HG03095 (cell line): ENCODE measurements at regions not wholly inside any gene's neighbourhood (a gene's known extent, or its start where the extent isn't known, plus 50 kb on each side); places are given as distances from the start of the nearest gene placed in this dataset.

Experiments used
- ATAC-seq: cut with Tn5 transposase; IDR thresholded peaks from one replicate; pipeline ENCODE4 v1.9.1; 2021; ENCODE audit warnings: moderate library complexity; ENCODE audit not compliant: unreplicated experiment

DNA sequence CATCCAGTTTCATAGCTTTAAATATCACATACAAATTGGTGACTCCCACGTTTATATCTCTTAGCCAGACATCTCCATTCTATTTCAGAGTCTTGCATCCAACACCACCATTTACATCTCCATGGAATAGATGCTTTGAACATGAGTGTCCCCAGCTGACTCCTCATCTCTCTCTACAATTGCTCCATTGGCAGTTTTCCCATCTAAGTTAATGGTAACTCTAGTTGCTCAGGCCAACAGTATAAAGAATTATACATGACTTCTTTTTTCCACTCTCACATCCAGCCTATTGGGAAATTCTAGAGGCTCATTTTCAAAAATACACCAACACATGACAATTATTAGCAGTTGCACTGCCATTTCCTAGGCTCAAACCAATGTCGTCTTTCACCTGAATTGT, 388.2 kb downstream of the STIM2 start:
- no peak for ATAC-seq

DNA sequence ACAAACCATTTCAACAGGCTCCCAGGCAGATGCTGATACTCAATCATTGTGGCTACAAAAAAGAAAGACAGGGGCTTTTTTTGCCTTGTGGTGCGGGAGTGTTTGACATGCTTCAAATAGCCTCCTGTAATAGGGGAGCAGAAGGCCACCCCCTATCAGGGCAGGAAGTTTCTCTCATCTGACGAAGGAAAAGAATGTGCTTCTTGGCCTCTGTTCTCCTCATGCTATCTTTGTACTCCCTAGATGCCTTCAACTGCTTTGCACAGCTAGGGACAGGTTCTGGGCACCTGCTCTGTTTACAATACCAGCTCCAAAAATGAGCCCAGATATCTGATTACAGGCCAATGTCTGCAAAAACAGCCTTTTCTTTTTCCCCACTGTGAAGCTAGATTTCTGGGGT, 391.1 kb downstream of the STIM2 start:
- no peak for ATAC-seq

GRCh38 chr4:27267339-27267969, 406.8 kb downstream of the STIM2 start:
- no peak for ATAC-seq

DNA sequence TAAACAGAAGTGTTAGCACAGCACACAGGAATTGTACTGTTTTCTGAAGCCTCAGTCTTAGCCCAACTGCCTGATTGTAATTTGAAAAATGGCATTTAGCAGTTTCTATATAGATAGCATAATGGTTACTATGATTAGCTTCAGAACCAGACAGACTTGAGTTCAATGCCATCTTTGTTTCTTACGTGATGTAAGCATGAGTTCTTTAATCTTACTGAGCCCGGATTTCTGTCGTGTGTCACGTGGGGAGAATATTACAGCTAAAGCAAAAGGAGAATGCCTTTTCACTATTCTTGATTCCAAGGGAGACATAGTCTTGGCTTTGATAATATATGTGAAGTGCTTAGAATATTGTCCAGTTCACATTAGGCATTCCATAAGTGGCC, 407.3 kb downstream of the STIM2 start:
- no peak for ATAC-seq

GRCh38 chr4:27270435-27270834, 409.8 kb downstream of the STIM2 start:
- no peak for ATAC-seq

DNA sequence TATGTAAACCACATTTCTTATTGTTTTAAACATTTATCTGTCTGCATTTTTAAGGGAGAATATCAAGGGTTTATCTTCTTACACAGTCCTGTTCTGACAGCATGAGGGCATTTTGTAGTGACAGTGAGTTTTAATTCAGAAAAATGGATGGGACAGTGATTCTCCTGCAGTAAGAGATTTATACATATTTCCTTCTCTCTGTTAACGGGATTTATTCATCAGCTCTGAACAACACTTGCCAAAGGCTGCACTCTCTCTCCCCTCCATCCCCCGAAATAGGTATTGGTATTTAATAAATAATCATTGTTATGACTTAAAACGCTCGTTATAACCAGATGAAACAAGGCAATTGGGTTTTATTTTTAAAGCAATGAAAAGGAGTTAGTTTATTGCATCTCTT, 410.9 kb downstream of the STIM2 start:
- no peak for ATAC-seq

- no peak for ATAC-seq
These were observed 411.6 kb downstream of the STIM2 start for GRCh38 chr4:27272217-27272616.

GRCh38 chr4:27276307-27277073, 415.8 kb downstream of the STIM2 start:
- no peak for ATAC-seq

- no peak for ATAC-seq
These were observed 418.2 kb downstream of the STIM2 start for GRCh38 chr4:27278615-27279375.

GRCh38 chr4:27288496-27288895, 427.9 kb downstream of the STIM2 start:
- ATAC-seq = no peak

- ATAC-seq = no peak
These were observed 429.1 kb downstream of the STIM2 start for GRCh38 chr4:27289704-27290103.

- ATAC-seq = no peak
These were observed 433.2 kb downstream of the STIM2 start for GRCh38 chr4:27293831-27294230.

GRCh38 chr4:27304751-27305150, 444.1 kb downstream of the STIM2 start:
- no peak for ATAC-seq

DNA sequence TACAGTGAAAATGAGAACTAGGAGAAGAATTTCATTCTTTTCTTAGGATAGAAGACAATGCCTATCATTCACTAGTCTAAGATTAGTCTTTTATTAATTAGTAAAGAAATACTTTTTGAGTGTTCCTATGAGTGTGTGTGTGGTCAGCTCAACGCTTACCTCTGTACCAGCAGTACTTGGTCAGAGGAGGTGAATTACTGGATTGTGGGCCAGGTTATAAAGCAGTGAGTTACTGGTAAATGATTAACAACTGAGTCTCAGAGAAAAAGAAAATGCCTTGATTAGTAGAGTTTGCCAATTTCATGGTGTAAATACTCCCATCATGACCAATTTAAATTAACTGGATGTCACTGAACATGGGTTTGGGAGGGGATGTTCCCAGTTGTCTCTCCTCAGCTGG, 444.6 kb downstream of the STIM2 start:
- no peak for ATAC-seq

DNA sequence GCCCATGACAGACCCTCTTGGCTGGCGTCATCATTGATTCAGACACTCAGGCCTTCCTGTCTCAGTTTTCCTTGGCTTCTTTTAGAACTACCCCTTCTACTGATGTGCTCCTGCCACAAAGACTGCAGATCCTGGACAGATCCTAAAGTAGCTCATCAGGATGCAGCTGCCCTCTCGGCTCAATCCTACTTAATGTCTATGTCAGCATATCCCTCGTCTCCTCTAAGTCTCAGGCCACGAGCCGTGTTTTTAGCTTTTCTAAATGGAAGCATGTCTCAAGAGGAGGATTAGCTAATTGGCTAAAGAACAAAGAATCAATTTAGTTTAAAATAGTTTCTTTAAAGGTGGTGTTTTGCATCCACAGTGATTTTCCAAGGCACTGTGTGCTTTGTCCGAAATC, 447.7 kb downstream of the STIM2 start:
- ATAC-seq = no peak

DNA sequence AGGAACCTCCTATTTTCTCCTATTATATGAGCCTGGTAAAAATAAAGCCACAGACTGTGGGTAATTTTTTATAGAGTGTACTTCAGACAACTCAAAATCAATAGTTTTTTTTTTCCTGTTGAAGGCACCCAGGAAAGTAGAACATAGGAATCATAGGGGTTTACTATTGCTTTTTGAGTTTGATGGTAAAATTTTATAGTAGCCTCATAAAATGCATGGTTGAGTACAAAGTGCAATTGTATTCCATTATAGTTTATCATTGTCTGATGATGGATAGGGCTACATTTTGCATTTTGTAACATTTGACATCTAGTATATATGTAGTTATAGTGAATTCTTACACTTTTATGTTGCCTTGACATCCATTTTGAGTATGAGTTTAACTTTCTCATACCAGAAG, 455.0 kb downstream of the STIM2 start:
- ATAC-seq = no peak

- ATAC-seq = no peak
These were observed 455.5 kb downstream of the STIM2 start for GRCh38 chr4:27316176-27316575.

- no peak for ATAC-seq
These were observed 458.1 kb downstream of the STIM2 start for GRCh38 chr4:27318740-27319139.

GRCh38 chr4:27326991-27327390, 466.4 kb downstream of the STIM2 start:
- no peak for ATAC-seq

DNA sequence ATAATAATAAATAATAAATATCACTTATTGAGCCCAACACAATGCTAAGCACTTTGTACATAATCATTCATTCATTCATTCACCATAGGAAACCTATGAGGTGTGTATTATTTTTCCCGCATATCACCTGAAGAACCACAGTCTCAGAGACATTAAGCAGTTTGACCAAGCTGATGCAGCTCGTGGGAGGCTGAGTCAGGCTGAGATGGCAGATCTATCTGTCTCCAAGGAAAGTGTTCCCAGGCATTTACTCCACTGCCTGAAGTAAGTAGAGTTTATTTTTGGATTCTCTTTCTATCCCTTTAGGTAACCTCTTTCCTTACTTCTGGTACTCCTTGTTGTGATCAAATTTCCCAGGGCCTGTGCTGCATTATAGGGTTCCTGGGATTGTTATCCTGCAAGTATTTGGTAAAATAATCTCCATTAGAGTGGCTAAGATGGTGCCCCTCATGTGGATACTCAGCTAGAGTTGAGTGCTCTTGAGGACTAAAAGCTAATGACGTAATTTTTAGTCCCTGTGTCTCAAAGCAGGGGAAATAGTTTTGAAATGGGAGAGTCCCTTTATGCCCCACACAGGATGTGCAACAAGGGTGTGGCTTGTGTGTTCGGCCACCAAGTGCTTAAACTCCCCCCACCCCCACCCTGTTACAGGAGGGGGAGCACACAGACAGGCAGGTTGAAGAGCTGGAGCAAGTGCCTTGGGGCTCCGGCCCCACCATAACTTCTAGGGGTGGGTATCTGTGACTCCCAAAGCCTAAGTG, 467.0 kb downstream of the STIM2 start:
- no peak for ATAC-seq

- ATAC-seq = no peak
These were observed 477.9 kb downstream of the STIM2 start for GRCh38 chr4:27338530-27338929.
